DMS153 (cell line): ENCODE measurements at regions not wholly inside any gene's neighbourhood (a gene's known extent, or its start where the extent isn't known, plus 50 kb on each side); places are given as distances from the start of the nearest gene placed in this dataset.
A peak's percentile ranks its signal among the peaks of the same experiment; 100 is the strongest.
"Not testable (repeated sequence)": the region's sequence is repeated elsewhere in the genome, so short reads cannot be mapped to it uniquely, and the experiment has no call there.

Experiments used
- DNase-seq: peaks from one replicate; lab custom pipeline; 2025; lab: John Stamatoyannopoulos, UW

GRCh38 chr2:156254637-156255067, 77.9 kb downstream of the NR4A2 start:
- DNase-seq, result not testable (repeated sequence)

GRCh38 chr2:156253765-156254164, 78.8 kb downstream of the NR4A2 start:
- no peak for DNase-seq

GRCh38 chr2:156242874-156243273, 89.6 kb downstream of the NR4A2 start:
- no peak for DNase-seq

GRCh38 chr2:156237558-156237957, 95.0 kb downstream of the NR4A2 start:
- DNase-seq, result no peak

GRCh38 chr2:156229724-156230362, 102.7 kb downstream of the NR4A2 start:
- no peak for DNase-seq

- DNase-seq, result not testable (repeated sequence)
These were observed 109.2 kb downstream of the NR4A2 start for GRCh38 chr2:156223328-156223727.

- no peak for DNase-seq
These were observed 110.8 kb downstream of the NR4A2 start for GRCh38 chr2:156221703-156222102.

- DNase-seq, result no peak
These were observed 112.9 kb downstream of the NR4A2 start for GRCh38 chr2:156219491-156220100.

- DNase-seq, result no peak
These were observed 116.9 kb downstream of the NR4A2 start for GRCh38 chr2:156215656-156216055.

- DNase-seq, result no peak
These were observed 121.2 kb downstream of the NR4A2 start for GRCh38 chr2:156211318-156211717.

- DNase-seq, result no peak
These were observed 126.2 kb downstream of the NR4A2 start for GRCh38 chr2:156206355-156206754.

- no peak for DNase-seq
These were observed 132.9 kb downstream of the NR4A2 start for GRCh38 chr2:156199588-156199987.

- DNase-seq, result no peak
These were observed 136.5 kb downstream of the NR4A2 start for GRCh38 chr2:156196031-156196430.

- no peak for DNase-seq
These were observed 140.1 kb downstream of the NR4A2 start for GRCh38 chr2:156192468-156192867.

GRCh38 chr2:156191527-156191926, 141.0 kb downstream of the NR4A2 start:
- no peak for DNase-seq

GRCh38 chr2:156190517-156190916, 142.0 kb downstream of the NR4A2 start:
- peak; percentile 52 for DNase-seq

GRCh38 chr2:156189584-156189983, 142.9 kb downstream of the NR4A2 start:
- no peak for DNase-seq

GRCh38 chr2:156189143-156189542, 143.4 kb downstream of the NR4A2 start:
- peak; percentile 91 for DNase-seq

GRCh38 chr2:156182132-156182531, 150.4 kb downstream of the NR4A2 start:
- DNase-seq, result peak; percentile 99

- DNase-seq, result peak; percentile 68
These were observed 151.3 kb downstream of the NR4A2 start for GRCh38 chr2:156181208-156181607.

- no peak for DNase-seq
These were observed 154.9 kb downstream of the NR4A2 start for GRCh38 chr2:156177654-156178053.

- DNase-seq, result no peak
These were observed 156.6 kb downstream of the NR4A2 start for GRCh38 chr2:156175946-156176345.

GRCh38 chr2:156170929-156171328, 161.6 kb downstream of the NR4A2 start:
- DNase-seq, result no peak

GRCh38 chr2:156165742-156166141, 166.8 kb downstream of the NR4A2 start:
- no peak for DNase-seq
